Smooth muscle cell (in vitro differentiated cells): ENCODE measurements at regions not wholly inside any gene's neighbourhood (a gene's known extent, or its start where the extent isn't known, plus 50 kb on each side); places are given as distances from the start of the nearest gene placed in this dataset.

ENCODE experiments used
- DNase-seq: peaks from one replicate; lab custom pipeline; 2025; ENCODE audit not compliant: unreplicated experiment; lab: John Stamatoyannopoulos, UW
- H2AFZ ChIP-seq: fragments of 200-600 bp; sonication (generic); 2 replicates; pipeline ENCODE4 v1.6.0; 2016; ENCODE audit warnings: antibody characterized with exemption, low read depth, mild to moderate bottlenecking
- H3F3A ChIP-seq: fragments of 200-600 bp; sonication (generic); 2 replicates; pipeline ENCODE4 v1.6.0; 2017; ENCODE audit warnings: antibody characterized with exemption, low read depth
- H3K27ac ChIP-seq: fragments of 200-600 bp; sonication (generic); 2 replicates; pipeline ENCODE4 v1.5.1; 2016; ENCODE audit warnings: low read depth, mild to moderate bottlenecking
- H3K27me3 ChIP-seq: fragments of 200-600 bp; sonication (generic); 2 replicates; pipeline ENCODE4 v1.6.1; 2016; ENCODE audit warnings: low read depth, mild to moderate bottlenecking
- H3K36me3 ChIP-seq: fragments of 200-600 bp; sonication (generic); 2 replicates; pipeline ENCODE4 v1.5.1; 2016; ENCODE audit warnings: low read depth
- H3K4me1 ChIP-seq: fragments of 200-600 bp; sonication (generic); 2 replicates; pipeline ENCODE4 v1.5.1; 2016; ENCODE audit warnings: low read depth
- H3K4me2 ChIP-seq: fragments of 200-600 bp; sonication (generic); 2 replicates; pipeline ENCODE4 v1.6.0; 2016; ENCODE audit warnings: mild to moderate bottlenecking
- H3K4me3 ChIP-seq: fragments of 200-600 bp; sonication (generic); 2 replicates; pipeline ENCODE4 v1.5.1; 2016; ENCODE audit warnings: mild to moderate bottlenecking
- H3K79me2 ChIP-seq: fragments of 200-600 bp; sonication (generic); 2 replicates; pipeline ENCODE4 v1.6.0; 2016; ENCODE audit warnings: low read depth, mild to moderate bottlenecking
- H3K9ac ChIP-seq: fragments of 200-600 bp; sonication (generic); 2 replicates; pipeline ENCODE4 v1.6.0; 2016; ENCODE audit warnings: low read depth
- H3K9me3 ChIP-seq: fragments of 200-600 bp; sonication (generic); replicated peaks from 2 replicates; pipeline ENCODE4 v1.5.1; 2016; ENCODE audit warnings: low read depth
- H4K20me1 ChIP-seq: fragments of 200-600 bp; sonication (generic); 2 replicates; pipeline ENCODE4 v1.6.0; 2016; ENCODE audit warnings: low read depth
- WGBS: methylation state at CpG from one replicate; pipeline ENCODE4 v1.1.7; 2016; ENCODE audit warnings: low lambda C conversion rate; 5-methylcytosine and 5-hydroxymethylcytosine counted together
- TF ChIP-seq, protein P1 (sequence below): fragments of 200-600 bp; sonication (generic); IDR thresholded peaks from 2 replicates; pipeline ENCODE4 v1.5.1; 2017; ENCODE audit warnings: borderline replicate concordance, mild to moderate bottlenecking, antibody characterized with exemption; ENCODE audit not compliant: insufficient read depth, poor library complexity, severe bottlenecking

DNA sequence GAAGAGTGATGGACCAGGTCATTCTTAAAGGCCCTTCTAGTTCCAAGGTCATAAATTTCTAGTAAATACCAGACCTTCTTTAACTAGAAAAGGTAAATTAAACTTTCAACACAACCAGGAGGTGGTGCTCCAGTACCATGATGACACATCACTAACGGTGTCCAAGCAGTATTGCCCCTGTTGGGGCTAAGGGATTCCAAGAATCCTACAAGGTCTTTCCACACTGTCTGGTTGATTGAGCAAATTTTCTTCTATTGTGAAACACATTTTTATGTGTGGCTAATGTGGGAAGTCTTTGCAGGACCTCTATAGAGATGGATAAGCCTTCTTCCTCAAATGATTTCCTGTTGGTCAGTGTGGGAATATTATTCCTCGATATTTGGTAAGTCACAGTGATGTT, 459.6 kb upstream of the PAPPA start:
- Histone ChIP-seq H3K4me1 (peaks cover 4% of the 10 kb centered on the region), H2AFZ (no peak overlapping the region), H3K4me3 (no peak overlapping the region), H3K9me3 (no peaks in the 10 kb centered on the region), H3K4me2 (no peak overlapping the region), H3K27ac (peak overlapping the region; percentile 65), H3K9ac (peak overlapping the region; percentile 19), H4K20me1 (no peaks in the 10 kb centered on the region), H3K79me2 (no peaks in the 10 kb centered on the region), H3K27me3 (no peaks in the 10 kb centered on the region), H3K36me3 (no peaks in the 10 kb centered on the region), H3F3A (no peaks in the 10 kb centered on the region)
- TF ChIP-seq, protein P1, sequence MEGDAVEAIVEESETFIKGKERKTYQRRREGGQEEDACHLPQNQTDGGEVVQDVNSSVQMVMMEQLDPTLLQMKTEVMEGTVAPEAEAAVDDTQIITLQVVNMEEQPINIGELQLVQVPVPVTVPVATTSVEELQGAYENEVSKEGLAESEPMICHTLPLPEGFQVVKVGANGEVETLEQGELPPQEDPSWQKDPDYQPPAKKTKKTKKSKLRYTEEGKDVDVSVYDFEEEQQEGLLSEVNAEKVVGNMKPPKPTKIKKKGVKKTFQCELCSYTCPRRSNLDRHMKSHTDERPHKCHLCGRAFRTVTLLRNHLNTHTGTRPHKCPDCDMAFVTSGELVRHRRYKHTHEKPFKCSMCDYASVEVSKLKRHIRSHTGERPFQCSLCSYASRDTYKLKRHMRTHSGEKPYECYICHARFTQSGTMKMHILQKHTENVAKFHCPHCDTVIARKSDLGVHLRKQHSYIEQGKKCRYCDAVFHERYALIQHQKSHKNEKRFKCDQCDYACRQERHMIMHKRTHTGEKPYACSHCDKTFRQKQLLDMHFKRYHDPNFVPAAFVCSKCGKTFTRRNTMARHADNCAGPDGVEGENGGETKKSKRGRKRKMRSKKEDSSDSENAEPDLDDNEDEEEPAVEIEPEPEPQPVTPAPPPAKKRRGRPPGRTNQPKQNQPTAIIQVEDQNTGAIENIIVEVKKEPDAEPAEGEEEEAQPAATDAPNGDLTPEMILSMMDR: peak; percentile 60
- DNase-seq: no peak
- WGBS: 16% methylated on average over 2 of the region's 2 CpGs

DNA sequence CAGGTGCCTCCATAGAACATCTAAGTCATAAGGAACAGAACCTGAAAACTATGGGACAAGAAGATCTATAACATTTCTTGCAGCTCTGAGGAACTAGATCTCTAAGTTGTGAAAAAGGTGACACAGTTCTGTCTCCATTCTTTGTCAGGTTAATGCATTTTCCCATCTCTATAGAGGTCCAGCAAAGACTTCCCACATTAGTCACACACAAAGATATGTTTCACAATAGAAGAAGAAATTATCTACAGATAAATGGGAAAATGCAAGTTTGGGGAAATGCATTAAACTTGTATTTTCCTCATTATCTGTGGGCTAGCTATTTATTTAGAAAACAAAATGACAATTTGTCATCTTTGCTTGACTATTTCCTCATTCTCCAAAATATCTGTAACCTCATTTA, 458.6 kb upstream of the PAPPA start:
- no peaks in the 10 kb centered on the region for H3F3A ChIP-seq
- TF ChIP-seq, protein P1: no peak
- H3K79me2 ChIP-seq: no peaks in the 10 kb centered on the region
- H3K27me3 ChIP-seq: no peaks in the 10 kb centered on the region
- peaks cover 4% of the 10 kb centered on the region for H3K4me1 ChIP-seq
- H4K20me1 ChIP-seq: no peaks in the 10 kb centered on the region
- H3K4me2 ChIP-seq: no peak overlapping the region
- H3K36me3 ChIP-seq: no peaks in the 10 kb centered on the region
- peak overlapping the region; percentile 65 for H3K27ac ChIP-seq
- H3K9ac ChIP-seq: no peak overlapping the region
- H3K4me3 ChIP-seq: no peak overlapping the region
- no peak overlapping the region for H2AFZ ChIP-seq
- no peaks in the 10 kb centered on the region for H3K9me3 ChIP-seq
- no peak for DNase-seq

DNA sequence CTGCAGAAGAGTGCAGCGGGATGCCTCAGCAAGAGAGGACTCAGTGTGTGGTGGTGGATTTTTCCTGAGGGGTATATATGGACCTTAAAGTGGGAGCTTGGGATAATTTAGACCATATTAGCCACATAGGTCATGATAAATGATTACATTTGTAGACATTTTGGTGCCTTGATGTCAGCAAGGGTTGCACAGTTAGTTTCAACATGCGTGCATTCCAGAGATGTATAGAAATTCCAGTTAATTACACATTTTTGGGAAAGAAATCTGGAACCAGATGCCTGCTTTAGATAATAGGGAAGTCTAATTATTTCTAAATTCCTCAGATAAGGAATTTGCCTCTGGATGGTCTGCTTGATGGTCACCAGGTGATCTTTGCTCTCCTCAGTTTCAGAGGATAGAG, 440.6 kb upstream of the PAPPA start:
- H3K4me1 ChIP-seq: no peaks in the 10 kb centered on the region
- H3K27me3 ChIP-seq: no peaks in the 10 kb centered on the region
- no peak overlapping the region for H2AFZ ChIP-seq
- H3K4me3 ChIP-seq: no peak overlapping the region
- H3K9ac ChIP-seq: no peak overlapping the region
- H3F3A ChIP-seq: no peaks in the 10 kb centered on the region
- H3K36me3 ChIP-seq: no peaks in the 10 kb centered on the region
- TF ChIP-seq, protein P1: no peak
- H3K4me2 ChIP-seq: peak overlapping the region; percentile 60
- DNase-seq: no peak
- no peaks in the 10 kb centered on the region for H3K9me3 ChIP-seq
- H3K79me2 ChIP-seq: no peaks in the 10 kb centered on the region
- 76% methylated on average over 2 of the region's 2 CpGs for WGBS
- no peaks in the 10 kb centered on the region for H4K20me1 ChIP-seq
- H3K27ac ChIP-seq: no peak overlapping the region

DNA sequence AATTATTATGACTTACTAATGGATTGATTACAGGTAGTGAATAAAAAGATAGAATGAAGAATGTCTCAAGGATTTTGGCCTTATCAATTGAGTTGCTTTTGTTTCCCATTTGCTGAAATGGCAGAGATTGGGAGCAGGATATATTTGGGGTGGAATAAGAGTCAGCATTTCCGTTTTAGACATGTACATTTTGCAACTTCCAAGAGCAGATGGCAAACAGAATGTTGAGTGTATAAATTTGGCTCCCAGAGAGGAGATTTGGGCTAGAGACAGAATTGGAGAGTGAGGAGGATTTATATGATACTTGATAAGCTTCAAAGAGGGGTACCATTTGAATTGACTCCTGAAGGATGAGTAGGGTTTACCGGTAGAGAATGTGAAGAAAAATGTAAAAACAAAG, 437.9 kb upstream of the PAPPA start:
- Histone ChIP-seq H3K9me3 (no peaks in the 10 kb centered on the region), H4K20me1 (no peaks in the 10 kb centered on the region), H3K4me2 (no peak overlapping the region), H3F3A (no peaks in the 10 kb centered on the region), H3K27me3 (no peaks in the 10 kb centered on the region), H3K79me2 (no peaks in the 10 kb centered on the region), H2AFZ (no peak overlapping the region), H3K4me3 (no peak overlapping the region), H3K27ac (no peak overlapping the region), H3K9ac (no peak overlapping the region), H3K36me3 (no peaks in the 10 kb centered on the region), H3K4me1 (no peaks in the 10 kb centered on the region)
- WGBS: 92% methylated on average over 2 of the region's 2 CpGs
- TF ChIP-seq, protein P1: no peak
- DNase-seq: no peak
